ENCODE measurements at regions not wholly inside any gene's neighbourhood (a gene's known extent, or its start where the extent isn't known, plus 50 kb on each side); places are given as distances from the start of the nearest gene placed in this dataset.

- TF ChIP-seq CTCF (IDR thresholded peaks at IDR 0.05; ENCODE audit: insufficient read depth, low read depth, low read length, missing control alignments), result no peak
- H3K4me3 ChIP-seq (ENCODE audit: low read depth, low read length), result no peak overlapping the region
- no peak for DNase-seq (ENCODE audit: low read depth)
Measured at GRCh38 chr4:83712890-83713289, 177.0 kb downstream of the GPAT3 start.

- no peak for DNase-seq (ENCODE audit: low read depth)
- TF ChIP-seq CTCF (IDR thresholded peaks at IDR 0.05; ENCODE audit: insufficient read depth, low read depth, low read length, missing control alignments), result no peak
- H3K4me3 ChIP-seq (ENCODE audit: low read depth, low read length), result no peak overlapping the region
Measured at GRCh38 chr4:83709627-83710026, 173.7 kb downstream of the GPAT3 start.

GRCh38 chr4:83708500-83709175 lies 172.7 kb downstream of the GPAT3 start:
- no peak for DNase-seq (ENCODE audit: low read depth)
- H3K4me3 ChIP-seq (ENCODE audit: low read depth, low read length), result no peak overlapping the region
- TF ChIP-seq CTCF (IDR thresholded peaks at IDR 0.05; ENCODE audit: insufficient read depth, low read depth, low read length, missing control alignments), result no peak

GRCh38 chr4:83704786-83705185 lies 168.9 kb downstream of the GPAT3 start:
- TF ChIP-seq CTCF (IDR thresholded peaks at IDR 0.05; ENCODE audit: insufficient read depth, low read depth, low read length, missing control alignments), result no peak
- H3K4me3 ChIP-seq (ENCODE audit: low read depth, low read length), result no peak overlapping the region
- no peak for DNase-seq (ENCODE audit: low read depth)

- no peak for TF ChIP-seq CTCF (IDR thresholded peaks at IDR 0.05; ENCODE audit: insufficient read depth, low read depth, low read length, missing control alignments)
- H3K4me3 ChIP-seq (ENCODE audit: low read depth, low read length), result no peak overlapping the region
- DNase-seq (ENCODE audit: low read depth), result no peak
Measured at GRCh38 chr4:83703752-83704151, 167.8 kb downstream of the GPAT3 start.

- no peak for DNase-seq (ENCODE audit: low read depth)
- no peak for TF ChIP-seq CTCF (IDR thresholded peaks at IDR 0.05; ENCODE audit: insufficient read depth, low read depth, low read length, missing control alignments)
- no peak overlapping the region for H3K4me3 ChIP-seq (ENCODE audit: low read depth, low read length)
Measured at GRCh38 chr4:83701041-83701440, 165.1 kb downstream of the GPAT3 start.

- DNase-seq (ENCODE audit: low read depth), result no peak
- no peak for TF ChIP-seq CTCF (IDR thresholded peaks at IDR 0.05; ENCODE audit: insufficient read depth, low read depth, low read length, missing control alignments)
Measured at GRCh38 chr4:83699358-83699757, 163.4 kb downstream of the GPAT3 start.

More at GRCh38 chr4:83699358-83699757, 163.4 kb downstream of the GPAT3 start:
- no peak overlapping the region for H3K4me3 ChIP-seq (ENCODE audit: low read depth, low read length)
